ENCODE measurements at regions not wholly inside any gene's neighbourhood (a gene's known extent, or its start where the extent isn't known, plus 50 kb on each side); places are given as distances from the start of the nearest gene placed in this dataset.

GRCh38 chr1:47596328-47596727 is 158.5 kb downstream of the FOXD2 start:
- POLR2A ChIA-PET: no interaction called here
- H3K9me3 Mint-ChIP-seq (ENCODE audit: insufficient read depth): no peaks in the 10 kb centered on the region
- no peak overlapping the region for H3K4me3 ChIP-seq (ENCODE audit: control extremely low read depth in 1 of 5, extremely low read depth in 1 of 5, insufficient read depth in 1 of 5, low read depth in 2 of 5, low read length in 4 of 5)

GRCh38 chr1:47598357-47598756 is 160.5 kb downstream of the FOXD2 start:
- Mint-ChIP-seq H3K4me1 (peaks cover 1% of the 10 kb centered on the region), H3K27ac (no peak overlapping the region), H3K9me3 (ENCODE audit: insufficient read depth) (no peaks in the 10 kb centered on the region), H3K4me3 (no peak overlapping the region), H3K27me3 (peaks cover 25% of the 10 kb centered on the region)
- Histone ChIP-seq H3K27me3 (replicated peaks in 1 of 4; ENCODE audit: control extremely low read depth in 1 of 4, control insufficient read depth in 3 of 4, insufficient read depth in 4 of 4, low read length in 3 of 4) (peaks cover 0 to 13% (median 7%) of the 10 kb centered on the region in 4 experiments), H3K4me1 (ENCODE audit: control insufficient read depth in 2 of 2, insufficient read depth in 2 of 2, low read length in 2 of 2) (no peaks in the 10 kb centered on the region), H3K9ac (ENCODE audit: low read length) (no peak overlapping the region), H4K20me1 (ENCODE audit: control insufficient read depth, insufficient read depth, low read length, poor library complexity, severe bottlenecking) (no peaks in the 10 kb centered on the region), H2AFZ (ENCODE audit: insufficient read depth, low read depth, low read length, poor library complexity, severe bottlenecking) (no peak overlapping the region), H3K79me2 (ENCODE audit: control insufficient read depth, insufficient read depth, low read length) (no peaks in the 10 kb centered on the region), H3K4me3 (ENCODE audit: control extremely low read depth in 1 of 5, extremely low read depth in 1 of 5, insufficient read depth in 1 of 5, low read depth in 2 of 5, low read length in 4 of 5) (no peak overlapping the region), H3K27ac (ENCODE audit: low read length in 2 of 2) (no peak overlapping the region), H3K9me3 (ENCODE audit: control extremely low read depth in 1 of 3, control insufficient read depth in 2 of 3, insufficient read depth in 1 of 3, low read length in 2 of 3) (peaks cover 0 to 11% (median 8%) of the 10 kb centered on the region in 3 donors), H3K36me3 (replicated peaks in 1 of 2; ENCODE audit: control extremely low read depth in 1 of 2, control insufficient read depth in 1 of 2, extremely low read depth in 1 of 2, insufficient read depth in 2 of 2, low read length in 1 of 2) (no peaks in the 10 kb centered on the region), H3K4me2 (replicated peaks; ENCODE audit: low read depth, low read length, poor library complexity, severe bottlenecking) (no peak overlapping the region)
- CTCF ChIA-PET: no interaction called here
- intact Hi-C loops (cut with micrococcal nuclease): no loop called here
- no peak for TF ChIP-seq CTCF (IDR thresholded peaks at IDR 0.05)
- TF ChIP-seq EZH2 (IDR thresholded peaks at IDR 0.05; ENCODE audit: borderline replicate concordance, insufficient read depth, low read depth, low read length, poor library complexity, severe bottlenecking): no peak
- ATAC-seq (ENCODE audit: low read depth) (no peak), DNase-seq (no peak)
- POLR2A ChIA-PET: no interaction called here
- WGBS (ENCODE audit: insufficient coverage): 74% methylated on average over 6 of the region's 8 CpGs

More at GRCh38 chr1:47596328-47596727, 158.5 kb downstream of the FOXD2 start:
- Histone ChIP-seq H3K27me3 (replicated peaks in 1 of 4; ENCODE audit: control extremely low read depth in 1 of 4, control insufficient read depth in 3 of 4, insufficient read depth in 4 of 4, low read length in 3 of 4) (peaks cover 0 to 20% (median 12%) of the 10 kb centered on the region in 4 experiments), H2AFZ (ENCODE audit: insufficient read depth, low read depth, low read length, poor library complexity, severe bottlenecking) (no peak overlapping the region), H3K4me1 (ENCODE audit: control insufficient read depth in 2 of 2, insufficient read depth in 2 of 2, low read length in 2 of 2) (no peaks in the 10 kb centered on the region), H3K36me3 (replicated peaks in 1 of 2; ENCODE audit: control extremely low read depth in 1 of 2, control insufficient read depth in 1 of 2, extremely low read depth in 1 of 2, insufficient read depth in 2 of 2, low read length in 1 of 2) (no peaks in the 10 kb centered on the region), H3K79me2 (ENCODE audit: control insufficient read depth, insufficient read depth, low read length) (no peaks in the 10 kb centered on the region), H3K9ac (ENCODE audit: low read length) (no peak overlapping the region), H3K9me3 (ENCODE audit: control extremely low read depth in 1 of 3, control insufficient read depth in 2 of 3, insufficient read depth in 1 of 3, low read length in 2 of 3) (peaks cover 0 to 6% (median 0%) of the 10 kb centered on the region in 3 donors), H3K27ac (ENCODE audit: low read length in 2 of 2) (no peak overlapping the region), H3K4me2 (replicated peaks; ENCODE audit: low read depth, low read length, poor library complexity, severe bottlenecking) (no peak overlapping the region), H4K20me1 (ENCODE audit: control insufficient read depth, insufficient read depth, low read length, poor library complexity, severe bottlenecking) (no peaks in the 10 kb centered on the region)
- intact Hi-C loops (cut with micrococcal nuclease): no loop called here
- CTCF ChIA-PET: no interaction called here
- no peak for DNase-seq
- TF ChIP-seq EZH2 (IDR thresholded peaks at IDR 0.05; ENCODE audit: borderline replicate concordance, insufficient read depth, low read depth, low read length, poor library complexity, severe bottlenecking) (no peak), CTCF (IDR thresholded peaks at IDR 0.05) (no peak)
- H3K4me3 Mint-ChIP-seq: no peak overlapping the region
- H3K27ac Mint-ChIP-seq: no peak overlapping the region
- 97% methylated on average over 3 of the region's 3 CpGs for WGBS (ENCODE audit: insufficient coverage)
- peaks cover 30% of the 10 kb centered on the region for H3K27me3 Mint-ChIP-seq
- no peak for ATAC-seq (ENCODE audit: low read depth)
- peaks cover 2% of the 10 kb centered on the region for H3K4me1 Mint-ChIP-seq

Measured in B cell (primary cell).